GM12878 (cell line): ENCODE measurements at regions not wholly inside any gene's neighbourhood (a gene's known extent, or its start where the extent isn't known, plus 50 kb on each side); places are given as distances from the start of the nearest gene placed in this dataset.

Experiments
- ATAC-seq: fragments of 200-7000 bp; cut with Tn5 transposase; 3 replicates; pipeline ENCODE4 v1.9.1; 2020; ENCODE audit warnings: mild to moderate bottlenecking, moderate library complexity
- BruUV-seq: library from RNA; stranded (reverse); fragments of 400-500 nt; replicated peaks from 2 replicates; lab custom pipeline; 2021; lab: Mats Ljungman, UMichigan
- CTCF ChIA-PET: fragments of 300-600 bp; sonication (Branson Sonifier 250); formaldehyde crosslinking; extraction: SDS; loops from one replicate; lab custom pipeline; 2021; ENCODE audit warnings: inconsistent platforms; lab: Yijun Ruan, JAX
- POLR2A ChIA-PET: fragments of 350-600 bp; formaldehyde crosslinking; extraction: SDS; loops from one replicate; lab custom pipeline; 2021; ENCODE audit warnings: inconsistent platforms; lab: Charles Lee
- RAD21 ChIA-PET: fragments of 300-600 bp; sonication (Branson Sonifier 250); formaldehyde crosslinking; loops from one replicate; lab custom pipeline; 2023; ENCODE audit warnings: antibody characterized with exemption; ENCODE audit not compliant: unreplicated experiment; lab: Charles Lee
- SMC1A ChIA-PET: fragments of 300-600 bp; sonication (Branson Sonifier 250); formaldehyde crosslinking; loops from one replicate; lab custom pipeline; 2023; ENCODE audit not compliant: unreplicated experiment, uncharacterized antibody; lab: Charles Lee
- DNase-seq: peaks from one replicate; pipeline ENCODE4 v3.0.0-alpha.2; 2011; ENCODE audit warnings: low read depth, low spot score
- FAIRE-seq: peaks from 3 replicates; lab custom pipeline; 2011; peaks lifted over from hg19 to GRCh38; lab: Jason Lieb, UNC
- H2AFZ ChIP-seq: 2 replicates; pipeline ENCODE4 v1.6.0; 2011; ENCODE audit warnings: low read depth, low read length, control low read depth; ENCODE audit not compliant: control insufficient read depth
- H3K27ac ChIP-seq: 2 replicates; pipeline ENCODE4 v1.5.1; 2011; ENCODE audit warnings: control low read depth; ENCODE audit not compliant: control insufficient read depth, insufficient read depth
- H3K27me3 ChIP-seq, 2 experiments: replicated peaks in 1 of 2; 2 replicates each; pipeline versions ENCODE4 v1.6.0 to v1.6.1; 2011; ENCODE audit warnings: low read length in 1 of 2; ENCODE audit not compliant: control insufficient read depth in 2 of 2, insufficient read depth in 2 of 2
- H3K36me3 ChIP-seq, 2 experiments: 2 replicates each; pipeline ENCODE4 v1.5.1; 2011; ENCODE audit warnings: low read length in 1 of 2; ENCODE audit not compliant: control insufficient read depth in 2 of 2, insufficient read depth in 2 of 2
- H3K4me1 ChIP-seq: 2 replicates; pipeline ENCODE4 v1.6.1; 2011; ENCODE audit warnings: mild to moderate bottlenecking, low read length, moderate library complexity, mixed read lengths; ENCODE audit not compliant: control insufficient read depth, insufficient read depth
- H3K4me2 ChIP-seq: 2 replicates; pipeline ENCODE4 v1.6.0; 2011; ENCODE audit warnings: control low read depth; ENCODE audit not compliant: control insufficient read depth, insufficient read depth
- H3K4me3 ChIP-seq: fragments of 200-600 bp; sonication (generic); 2 replicates; pipeline ENCODE4 v1.5.1; 2016
- H3K79me2 ChIP-seq: 2 replicates; pipeline ENCODE4 v1.6.0; 2011; ENCODE audit warnings: low read length; ENCODE audit not compliant: control insufficient read depth, insufficient read depth
- H3K9ac ChIP-seq: 2 replicates; pipeline ENCODE4 v1.8.0; 2011; ENCODE audit warnings: low read length, control low read depth, mixed read lengths; ENCODE audit not compliant: control insufficient read depth, insufficient read depth
- H3K9me3 ChIP-seq: replicated peaks from 3 replicates; pipeline ENCODE4 v1.5.1; 2011; ENCODE audit warnings: mild to moderate bottlenecking, low read length; ENCODE audit not compliant: control insufficient read depth, insufficient read depth
- H4K20me1 ChIP-seq: 2 replicates; pipeline ENCODE4 v1.6.0; 2011; ENCODE audit not compliant: control insufficient read depth, insufficient read depth
- BMI1 ChIP-seq: fragments of 450-650 bp; IDR thresholded peaks from 2 replicates; pipeline ENCODE4 v1.6.1; 2016; ENCODE audit warnings: mild to moderate bottlenecking, moderate library complexity, borderline replicate concordance
- CEBPZ ChIP-seq: fragments of 150-350 bp; IDR thresholded peaks from 2 replicates; pipeline ENCODE4 v1.6.1; 2016; ENCODE audit warnings: low read depth, low read length
- NFXL1 ChIP-seq: fragments of 450-650 bp; IDR thresholded peaks from 2 replicates; pipeline ENCODE4 v1.6.1; 2017; ENCODE audit warnings: antibody characterized with exemption, mild to moderate bottlenecking, borderline replicate concordance
- NFYA ChIP-seq: IDR thresholded peaks from 2 replicates; pipeline ENCODE4 v1.6.1; 2011; ENCODE audit warnings: low read depth, mild to moderate bottlenecking, low read length, improper control_type of control experiment, borderline replicate concordance
- RUNX3 ChIP-seq: IDR thresholded peaks from 2 replicates; pipeline ENCODE4 v1.6.1; 2012; ENCODE audit warnings: low read length, inconsistent platforms
- SIN3A ChIP-seq: IDR thresholded peaks from 2 replicates; pipeline ENCODE4 v1.6.1; 2012; ENCODE audit warnings: low read depth, low read length, improper control_type of control experiment
- SUZ12 ChIP-seq: fragments of 200-600 bp; sonication (generic); IDR thresholded peaks from one replicate; pipeline ENCODE4 v1.6.1; 2018; ENCODE audit warnings: antibody characterized with exemption, mild to moderate bottlenecking; ENCODE audit not compliant: unreplicated experiment
- TAF1 ChIP-seq: IDR thresholded peaks from 2 replicates; pipeline ENCODE4 v1.6.1; 2011; ENCODE audit warnings: mild to moderate bottlenecking, low read depth, low read length, borderline replicate concordance
- TCF3 ChIP-seq: IDR thresholded peaks from 2 replicates; pipeline ENCODE4 v1.6.1; 2012; ENCODE audit warnings: low read depth, mild to moderate bottlenecking, low read length, borderline replicate concordance; ENCODE audit not compliant: insufficient read depth
- WGBS: methylation state at CpG from one replicate; pipeline ENCODE4 v1.1.6; 2016; ENCODE audit warnings: low lambda C conversion rate; ENCODE audit not compliant: insufficient replicate concordance, insufficient coverage; ENCODE audit errors: missing lambda C conversion rate; 5-methylcytosine and 5-hydroxymethylcytosine counted together
- in situ Hi-C: fragments of 300-500 bp; cut with MboI; formaldehyde crosslinking; loops from 9 replicates; pipeline ENCODE4 v1.14.3; 2018; ENCODE audit warnings: mixed read lengths
- intact Hi-C: fragments of 100-400 bp; cut with micrococcal nuclease; formaldehyde crosslinking; loops from one replicate; pipeline ENCODE4 v1.14.2; 2022; ENCODE audit not compliant: unreplicated experiment
- TF ChIP-seq, protein P1 (sequence below): IDR thresholded peaks from 2 replicates; pipeline ENCODE4 v1.6.1; 2012; ENCODE audit warnings: mild to moderate bottlenecking, low read depth, low read length
- TF ChIP-seq, protein P2 (sequence below): IDR thresholded peaks from 2 replicates; pipeline ENCODE4 v1.6.1; 2011; ENCODE audit warnings: low read depth, mild to moderate bottlenecking, low read length, moderate library complexity, borderline replicate concordance; ENCODE audit errors: extremely low read depth
- TF ChIP-seq, protein P3 (sequence below): fragments of 450-650 bp; IDR thresholded peaks from 2 replicates; pipeline ENCODE4 v1.6.1; 2017; ENCODE audit warnings: low read depth, mild to moderate bottlenecking, moderate library complexity
- TF ChIP-seq, protein P4 (sequence below): fragments of 150-350 bp; IDR thresholded peaks from 2 replicates; pipeline ENCODE4 v1.6.1; 2014; ENCODE audit warnings: mild to moderate bottlenecking, low read depth, low read length

DNA sequence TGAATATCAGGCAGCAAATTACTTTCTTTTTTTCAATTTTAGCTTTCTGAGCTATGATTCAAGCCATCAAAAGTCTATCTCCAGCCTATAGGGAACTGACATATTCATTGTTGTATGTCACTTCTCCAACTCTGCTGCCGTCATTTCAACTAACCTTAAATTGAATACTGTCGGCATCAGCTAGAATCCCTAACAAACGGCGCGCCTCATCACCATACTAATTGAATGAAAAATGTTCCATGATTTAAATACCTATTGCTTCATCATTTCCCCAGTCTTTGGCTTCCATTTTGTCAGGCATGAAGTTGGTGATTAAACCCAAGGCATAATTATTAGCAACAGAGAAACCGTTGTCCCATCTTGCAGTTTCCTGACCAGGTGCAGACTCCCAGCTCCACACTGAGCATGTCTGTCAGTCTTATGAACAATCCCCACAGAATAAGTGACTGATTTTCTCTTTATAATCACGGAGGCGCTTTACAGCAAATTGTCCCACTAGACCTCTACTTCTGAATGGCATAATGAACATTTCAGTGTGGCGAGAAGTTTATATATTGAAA is 83.5 kb upstream of the NPY start:
- in situ Hi-C loops (no loop called here), intact Hi-C loops (no loop called here)
- ChIA-PET POLR2A (no interaction called here), CTCF (interaction anchor here (1.8 kb wide), 1 partner anchor 9 kb away, joined by 6 read pairs; no protein-coding TSS in a partner anchor), SMC1A (interaction anchor here (0.8 kb wide), 1 partner anchor 27 kb away, joined by 3 read pairs; no protein-coding TSS in a partner anchor), RAD21 (no interaction called here)
- Histone ChIP-seq H3K4me3 (no peak overlapping the region), H3K9me3 (no peaks in the 10 kb centered on the region), H3K27me3 (no peaks in the 10 kb centered on the region), H3K9ac (no peak overlapping the region), H3K4me1 (no peaks in the 10 kb centered on the region), H4K20me1 (peaks cover 2% of the 10 kb centered on the region; the same call in 1 of the 2 replicates), H3K27ac (no peak overlapping the region), H2AFZ (no peak overlapping the region), H3K4me2 (no peak overlapping the region), H3K36me3 (no peaks in the 10 kb centered on the region), H3K79me2 (no peaks in the 10 kb centered on the region)
- ATAC-seq: no peak
- BruUV-seq: no TSS peak
- WGBS: 58% methylated on average over 9 of the region's 9 CpGs
- no peak for DNase-seq
- no peak for FAIRE-seq
- TF ChIP-seq, protein P1, sequence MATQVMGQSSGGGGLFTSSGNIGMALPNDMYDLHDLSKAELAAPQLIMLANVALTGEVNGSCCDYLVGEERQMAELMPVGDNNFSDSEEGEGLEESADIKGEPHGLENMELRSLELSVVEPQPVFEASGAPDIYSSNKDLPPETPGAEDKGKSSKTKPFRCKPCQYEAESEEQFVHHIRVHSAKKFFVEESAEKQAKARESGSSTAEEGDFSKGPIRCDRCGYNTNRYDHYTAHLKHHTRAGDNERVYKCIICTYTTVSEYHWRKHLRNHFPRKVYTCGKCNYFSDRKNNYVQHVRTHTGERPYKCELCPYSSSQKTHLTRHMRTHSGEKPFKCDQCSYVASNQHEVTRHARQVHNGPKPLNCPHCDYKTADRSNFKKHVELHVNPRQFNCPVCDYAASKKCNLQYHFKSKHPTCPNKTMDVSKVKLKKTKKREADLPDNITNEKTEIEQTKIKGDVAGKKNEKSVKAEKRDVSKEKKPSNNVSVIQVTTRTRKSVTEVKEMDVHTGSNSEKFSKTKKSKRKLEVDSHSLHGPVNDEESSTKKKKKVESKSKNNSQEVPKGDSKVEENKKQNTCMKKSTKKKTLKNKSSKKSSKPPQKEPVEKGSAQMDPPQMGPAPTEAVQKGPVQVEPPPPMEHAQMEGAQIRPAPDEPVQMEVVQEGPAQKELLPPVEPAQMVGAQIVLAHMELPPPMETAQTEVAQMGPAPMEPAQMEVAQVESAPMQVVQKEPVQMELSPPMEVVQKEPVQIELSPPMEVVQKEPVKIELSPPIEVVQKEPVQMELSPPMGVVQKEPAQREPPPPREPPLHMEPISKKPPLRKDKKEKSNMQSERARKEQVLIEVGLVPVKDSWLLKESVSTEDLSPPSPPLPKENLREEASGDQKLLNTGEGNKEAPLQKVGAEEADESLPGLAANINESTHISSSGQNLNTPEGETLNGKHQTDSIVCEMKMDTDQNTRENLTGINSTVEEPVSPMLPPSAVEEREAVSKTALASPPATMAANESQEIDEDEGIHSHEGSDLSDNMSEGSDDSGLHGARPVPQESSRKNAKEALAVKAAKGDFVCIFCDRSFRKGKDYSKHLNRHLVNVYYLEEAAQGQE: no peak
- TF ChIP-seq SUZ12 (no peak), BMI1 (no peak), TCF3 (no peak), RUNX3 (no peak), TAF1 (no peak), SIN3A (no peak), NFXL1 (no peak), CEBPZ (no peak), NFYA (no peak)
- TF ChIP-seq, protein P2, sequence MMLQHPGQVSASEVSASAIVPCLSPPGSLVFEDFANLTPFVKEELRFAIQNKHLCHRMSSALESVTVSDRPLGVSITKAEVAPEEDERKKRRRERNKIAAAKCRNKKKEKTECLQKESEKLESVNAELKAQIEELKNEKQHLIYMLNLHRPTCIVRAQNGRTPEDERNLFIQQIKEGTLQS: no peak
- TF ChIP-seq, protein P3, sequence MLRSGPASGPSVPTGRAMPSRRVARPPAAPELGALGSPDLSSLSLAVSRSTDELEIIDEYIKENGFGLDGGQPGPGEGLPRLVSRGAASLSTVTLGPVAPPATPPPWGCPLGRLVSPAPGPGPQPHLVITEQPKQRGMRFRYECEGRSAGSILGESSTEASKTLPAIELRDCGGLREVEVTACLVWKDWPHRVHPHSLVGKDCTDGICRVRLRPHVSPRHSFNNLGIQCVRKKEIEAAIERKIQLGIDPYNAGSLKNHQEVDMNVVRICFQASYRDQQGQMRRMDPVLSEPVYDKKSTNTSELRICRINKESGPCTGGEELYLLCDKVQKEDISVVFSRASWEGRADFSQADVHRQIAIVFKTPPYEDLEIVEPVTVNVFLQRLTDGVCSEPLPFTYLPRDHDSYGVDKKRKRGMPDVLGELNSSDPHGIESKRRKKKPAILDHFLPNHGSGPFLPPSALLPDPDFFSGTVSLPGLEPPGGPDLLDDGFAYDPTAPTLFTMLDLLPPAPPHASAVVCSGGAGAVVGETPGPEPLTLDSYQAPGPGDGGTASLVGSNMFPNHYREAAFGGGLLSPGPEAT: no peak
- TF ChIP-seq, protein P4, sequence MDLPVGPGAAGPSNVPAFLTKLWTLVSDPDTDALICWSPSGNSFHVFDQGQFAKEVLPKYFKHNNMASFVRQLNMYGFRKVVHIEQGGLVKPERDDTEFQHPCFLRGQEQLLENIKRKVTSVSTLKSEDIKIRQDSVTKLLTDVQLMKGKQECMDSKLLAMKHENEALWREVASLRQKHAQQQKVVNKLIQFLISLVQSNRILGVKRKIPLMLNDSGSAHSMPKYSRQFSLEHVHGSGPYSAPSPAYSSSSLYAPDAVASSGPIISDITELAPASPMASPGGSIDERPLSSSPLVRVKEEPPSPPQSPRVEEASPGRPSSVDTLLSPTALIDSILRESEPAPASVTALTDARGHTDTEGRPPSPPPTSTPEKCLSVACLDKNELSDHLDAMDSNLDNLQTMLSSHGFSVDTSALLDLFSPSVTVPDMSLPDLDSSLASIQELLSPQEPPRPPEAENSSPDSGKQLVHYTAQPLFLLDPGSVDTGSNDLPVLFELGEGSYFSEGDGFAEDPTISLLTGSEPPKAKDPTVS: no peak
